T1000 (cell line): ENCODE measurements at regions not wholly inside any gene's neighbourhood (a gene's known extent, or its start where the extent isn't known, plus 50 kb on each side); places are given as distances from the start of the nearest gene placed in this dataset.
"Not testable (repeated sequence)": the region's sequence is repeated elsewhere in the genome, so short reads cannot be mapped to it uniquely, and the experiment has no call there.

Experiments
- DNase-seq: peaks from one replicate; lab custom pipeline; 2025; ENCODE audit warnings: mixed read lengths; lab: John Stamatoyannopoulos, UW

DNA sequence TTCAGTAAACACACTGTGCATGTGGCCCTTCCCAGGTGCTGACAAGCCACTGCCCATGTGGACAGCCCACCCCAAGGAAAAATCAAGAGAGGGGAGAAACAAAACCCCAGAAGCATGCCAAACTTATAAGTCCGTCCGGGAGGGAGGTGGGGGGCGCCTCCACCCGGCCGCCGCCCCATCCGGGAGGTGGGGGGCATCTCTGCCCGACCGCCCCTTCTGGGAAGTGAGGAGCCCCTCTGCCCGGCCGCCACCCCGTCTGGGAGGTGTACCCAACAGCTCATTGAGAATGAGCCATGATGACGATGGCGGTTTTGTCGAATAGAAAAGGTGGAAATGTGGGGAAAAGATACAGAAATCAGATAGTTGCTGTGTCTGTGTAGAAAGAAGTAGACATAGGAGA lies 53.8 kb upstream of the C2CD4B start:
- DNase-seq = no peak

- DNase-seq = no peak
Observed at GRCh38 chr15:62219799-62220198, 54.7 kb upstream of the C2CD4B start.

DNA sequence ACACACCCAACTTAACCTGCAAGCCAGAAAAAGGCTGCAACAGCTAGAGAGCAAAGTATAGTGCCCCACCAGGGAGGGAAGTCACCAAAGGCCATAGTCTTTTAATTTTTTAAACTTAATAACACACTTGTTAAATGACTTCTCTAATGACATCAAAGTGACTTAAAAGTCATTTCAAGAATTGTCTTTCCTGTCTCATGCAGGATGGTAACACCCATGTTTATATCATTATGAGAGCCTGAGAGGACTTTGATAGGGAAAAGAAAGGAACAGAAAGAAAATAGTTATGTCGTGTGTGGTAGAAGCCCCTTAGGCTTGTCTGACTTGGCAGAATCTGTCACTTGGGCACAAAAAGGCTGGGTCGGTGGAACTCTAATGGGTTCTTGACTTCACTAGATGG lies 57.9 kb upstream of the C2CD4B start:
- DNase-seq = no peak

GRCh38 chr15:62228604-62229003 lies 63.5 kb upstream of the C2CD4B start:
- DNase-seq = no peak

DNA sequence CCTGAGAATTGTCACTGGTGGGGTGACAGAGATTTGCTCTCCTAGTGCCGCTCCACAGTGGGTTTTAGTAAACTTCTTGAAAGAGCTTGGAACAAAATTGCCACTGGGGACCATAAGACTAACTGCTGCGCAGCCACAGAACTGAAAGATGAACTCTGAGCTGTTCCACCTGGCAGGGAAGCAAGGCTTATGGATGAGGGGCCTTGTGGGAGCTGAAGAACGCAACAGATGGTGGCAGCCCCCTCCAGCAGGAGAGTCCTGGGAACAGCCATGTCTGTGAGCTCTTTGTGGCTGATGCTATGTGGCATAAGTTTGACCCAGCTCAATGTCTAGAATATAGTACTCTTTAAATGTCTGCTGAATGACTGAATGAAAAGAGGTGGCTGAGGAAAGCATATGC lies 66.8 kb upstream of the C2CD4B start:
- DNase-seq = no peak

GRCh38 chr15:62240121-62241096 lies 75.3 kb upstream of the C2CD4B start:
- no peak for DNase-seq

DNA sequence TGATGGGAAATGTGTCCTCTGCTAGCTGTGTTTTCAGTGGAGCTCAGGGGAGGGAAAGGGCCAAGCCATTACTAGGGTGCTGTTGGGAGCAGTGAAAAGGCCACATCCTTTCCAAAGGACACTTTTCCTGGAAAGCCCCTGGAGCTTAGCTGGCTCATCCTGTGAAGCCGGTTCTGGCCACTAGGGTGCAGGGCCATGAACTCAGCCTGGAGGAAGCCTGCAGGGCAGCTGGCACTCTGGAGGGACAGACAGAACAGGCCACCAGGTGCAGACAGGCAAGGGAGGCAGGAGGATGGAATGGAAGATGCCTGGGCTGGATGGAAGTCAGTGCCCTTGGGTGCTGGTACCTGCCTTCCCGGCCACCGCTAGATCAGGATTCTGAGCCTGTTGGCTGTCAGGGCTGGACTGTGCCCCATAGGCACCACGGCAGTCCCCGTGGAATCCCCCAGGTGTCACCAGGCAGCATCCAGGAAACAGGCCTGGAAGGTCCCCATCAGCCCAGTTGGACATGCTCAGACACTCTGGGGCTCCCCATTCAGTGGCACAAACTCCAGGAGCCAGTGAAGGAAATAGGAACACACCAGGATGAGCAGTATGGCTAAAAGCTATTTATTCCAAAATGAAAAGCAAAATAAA lies 76.2 kb upstream of the C2CD4B start:
- DNase-seq = no peak

- no peak for DNase-seq
Observed at GRCh38 chr15:62242999-62243398, 77.9 kb upstream of the C2CD4B start.

GRCh38 chr15:62244762-62245161 lies 79.7 kb upstream of the C2CD4B start:
- no peak for DNase-seq

- DNase-seq = no peak
Observed at GRCh38 chr15:62248277-62248984, 83.3 kb upstream of the C2CD4B start.

DNA sequence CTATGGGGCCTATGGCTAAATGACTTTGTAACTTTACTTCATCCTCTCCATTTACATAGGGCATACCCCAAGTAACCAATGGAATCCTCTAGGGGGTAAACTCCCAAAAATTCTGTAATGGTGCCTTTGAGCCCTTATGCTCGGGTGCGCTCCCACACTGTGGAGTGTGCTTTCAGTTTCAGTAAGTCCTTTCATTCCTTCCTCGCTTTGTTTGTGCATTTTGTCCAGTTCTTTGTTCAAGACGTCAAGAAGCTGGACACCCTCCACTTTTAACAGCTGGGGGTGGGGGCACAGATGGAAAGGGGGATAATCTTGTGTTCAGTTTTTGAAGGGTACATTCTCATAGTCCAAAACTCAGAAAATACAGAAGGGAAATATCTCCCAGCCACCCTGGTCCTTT lies 84.4 kb upstream of the C2CD4B start:
- no peak for DNase-seq

GRCh38 chr15:62250186-62250585 lies 85.1 kb upstream of the C2CD4B start:
- DNase-seq = no peak

DNA sequence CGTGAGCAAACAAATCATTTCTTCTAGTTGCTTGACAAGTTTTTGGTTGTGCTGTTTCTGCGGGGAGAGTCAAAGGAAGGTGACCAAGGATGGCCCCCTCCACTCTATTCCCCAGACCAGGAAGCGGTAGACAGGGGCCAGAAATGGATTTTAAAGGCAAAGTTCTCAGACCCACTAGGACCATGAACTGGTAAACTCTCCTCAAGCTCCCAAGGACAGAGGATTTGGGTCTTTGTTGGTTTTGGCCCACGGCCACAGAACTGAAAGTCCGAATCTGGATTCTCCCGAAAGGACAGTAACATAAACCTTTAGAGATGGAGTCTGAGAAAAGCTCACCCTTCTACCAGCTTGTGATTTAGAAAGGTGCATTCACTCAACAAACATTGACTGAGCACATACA lies 85.9 kb upstream of the C2CD4B start:
- DNase-seq = no peak

- DNase-seq = no peak
Observed at GRCh38 chr15:62253294-62253693, 88.2 kb upstream of the C2CD4B start.

DNA sequence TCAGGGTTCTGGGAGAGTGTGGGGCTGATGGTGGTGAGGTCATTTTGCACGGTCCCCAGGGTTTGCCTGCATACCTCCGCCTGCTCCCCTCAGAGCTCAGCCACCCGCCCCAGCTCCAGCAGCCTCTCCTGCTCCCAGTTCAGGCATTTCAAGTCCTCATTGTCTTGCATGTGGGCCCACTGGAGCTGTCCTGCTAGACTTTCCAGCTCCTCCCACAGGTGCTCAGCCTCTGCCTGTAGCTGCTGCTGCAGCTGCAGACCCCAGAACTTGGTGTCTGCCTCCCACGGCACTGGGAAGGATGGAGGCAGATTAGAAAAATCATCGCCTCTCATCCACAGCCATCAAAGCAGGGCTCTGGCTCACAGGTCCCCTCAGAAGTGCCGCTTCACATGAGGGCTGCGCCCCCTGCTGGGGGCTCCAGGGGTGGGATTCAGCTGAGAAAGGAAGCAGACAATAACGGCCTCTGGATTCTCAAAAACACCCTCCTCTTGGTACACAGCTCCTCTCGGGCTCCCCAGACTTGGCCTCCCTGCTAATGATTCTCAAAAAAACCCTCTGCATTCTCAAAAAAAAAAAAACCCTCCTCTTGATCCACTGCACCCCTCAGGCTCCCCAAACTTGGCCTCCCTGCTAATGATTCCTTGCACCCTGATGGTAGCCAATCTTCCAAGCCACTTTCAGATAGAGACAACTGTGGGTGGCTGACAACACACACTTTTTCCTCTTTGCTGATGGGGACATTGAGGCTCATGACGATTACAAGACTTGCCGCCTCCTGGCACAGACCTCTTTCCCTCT lies 89.3 kb upstream of the C2CD4B start:
- DNase-seq = no peak

DNA sequence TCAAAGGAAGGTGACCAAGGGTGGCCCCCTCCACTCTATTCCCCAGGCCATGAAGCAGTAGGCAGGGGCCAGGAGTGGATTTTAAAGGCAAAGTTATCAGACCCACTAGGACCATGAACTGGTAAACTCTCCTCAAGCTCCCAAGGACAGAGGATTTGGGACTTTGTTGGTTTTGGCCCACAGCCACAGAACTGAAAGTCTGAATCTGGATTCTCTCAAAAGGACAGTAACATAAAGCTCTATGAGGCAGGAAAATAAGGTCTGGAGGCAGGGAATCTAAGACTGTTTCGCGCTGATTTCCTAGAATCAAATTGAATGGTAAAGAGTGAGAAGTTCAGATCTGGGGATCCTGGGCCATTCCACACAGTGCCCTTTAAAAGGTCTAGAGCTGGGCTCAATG lies 91.3 kb upstream of the C2CD4B start:
- not testable (repeated sequence) for DNase-seq

GRCh38 chr15:62257996-62258521 lies 93.0 kb upstream of the C2CD4B start:
- DNase-seq = no peak

- DNase-seq = no peak
Observed at GRCh38 chr15:62262305-62262941, 97.3 kb upstream of the C2CD4B start.

DNA sequence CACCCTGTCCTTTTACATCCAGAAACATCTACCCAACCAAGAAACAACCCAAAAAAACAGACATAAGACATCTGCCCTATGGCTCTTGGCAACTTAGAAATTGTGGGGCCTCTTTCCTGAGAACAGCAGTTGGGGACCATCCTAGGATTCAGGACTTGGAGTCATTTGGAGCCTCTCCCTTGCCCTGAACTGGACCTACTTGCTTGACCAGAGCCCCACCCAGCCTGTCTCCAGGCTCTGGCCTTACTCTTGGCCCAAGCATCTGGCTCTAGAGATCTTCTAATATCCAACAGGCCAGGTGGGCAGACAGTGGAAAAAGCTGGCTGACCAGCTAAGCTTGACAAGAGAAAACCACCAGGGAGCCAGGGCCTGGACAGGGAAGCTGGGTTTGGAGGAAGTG lies 99.1 kb upstream of the C2CD4B start:
- DNase-seq = no peak

DNA sequence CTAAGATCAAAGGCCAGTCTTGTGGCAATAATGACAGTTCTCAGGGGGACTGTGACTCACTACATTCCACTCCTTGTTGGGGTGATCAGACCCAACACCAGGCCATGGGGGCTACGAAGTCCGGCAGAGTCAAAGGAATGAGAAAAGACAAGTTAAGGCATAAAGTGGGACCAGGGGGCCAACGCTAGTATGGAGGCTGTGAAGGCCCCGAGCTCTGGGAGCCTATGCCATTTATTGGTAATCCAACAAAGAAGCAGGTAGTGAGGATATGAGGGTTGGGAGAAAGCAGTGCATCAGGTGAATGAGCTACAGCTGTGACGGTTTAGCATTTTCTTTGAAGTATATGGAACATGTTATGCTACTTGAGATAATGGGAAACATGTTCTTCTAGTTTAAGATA lies 104.4 kb upstream of the C2CD4B start:
- DNase-seq = no peak

GRCh38 chr15:62270216-62270921 lies 105.3 kb upstream of the C2CD4B start:
- DNase-seq = no peak
